Colonic mucosa (tissue), 4 donors: ENCODE measurements at regions not wholly inside any gene's neighbourhood (a gene's known extent, or its start where the extent isn't known, plus 50 kb on each side); places are given as distances from the start of the nearest gene placed in this dataset.

Experiments
- DNase-seq: peaks from one replicate; pipeline ENCODE4 v3.0.0-alpha.2; 2020
- H3K27ac ChIP-seq: fragments of 200-600 bp; one replicate; pipeline ENCODE4 v1.8.0; 2021
- H3K27me3 ChIP-seq: fragments of 200-600 bp; one replicate; pipeline ENCODE4 v1.8.0; 2021
- H3K36me3 ChIP-seq: fragments of 200-600 bp; one replicate; pipeline ENCODE4 v1.8.0; 2021
- H3K4me1 ChIP-seq: fragments of 200-600 bp; one replicate; pipeline ENCODE4 v1.8.0; 2021; ENCODE audit warnings: mild to moderate bottlenecking
- H3K4me3 ChIP-seq: fragments of 200-600 bp; one replicate; pipeline ENCODE4 v1.8.0; 2021
- H3K9ac ChIP-seq, 2 donors: one replicate each; pipeline ENCODE4 v1.7.0; 2013; ENCODE audit warnings: control low read depth in 2 of 2, low read depth in 2 of 2, low read length in 2 of 2
- H3K9me3 ChIP-seq: fragments of 200-600 bp; one replicate; pipeline ENCODE4 v1.8.0; 2021
- CTCF ChIP-seq: fragments of 200-600 bp; IDR thresholded peaks from one replicate; pipeline ENCODE4 v1.8.0; 2022; ENCODE audit warnings: antibody characterized with exemption, mild to moderate bottlenecking
- intact Hi-C: fragments of 100-400 bp; cut with DNase I; formaldehyde crosslinking; loops from one replicate; pipeline ENCODE4 v1.14.1; 2022
- donor health status: healthy.
- donor health status: DM: no; HTN: no; CAD: no.
- donor health status: DM: no; HTN: no; CAD: no.

GRCh38 chr18:61706276-61706915 is 186.4 kb downstream of the RNF152 start:
- Histone ChIP-seq H3K4me1 (no peaks in the 10 kb centered on the region), H3K9ac (no peak overlapping the region), H3K27ac (no peak overlapping the region), H3K36me3 (no peaks in the 10 kb centered on the region), H3K27me3 (no peaks in the 10 kb centered on the region), H3K9me3 (no peaks in the 10 kb centered on the region), H3K4me3 (no peak overlapping the region)
- TF ChIP-seq CTCF = no peak
- no peak for DNase-seq
- intact Hi-C loops = no loop called here

- Histone ChIP-seq H3K4me1 (no peaks in the 10 kb centered on the region), H3K27me3 (no peaks in the 10 kb centered on the region), H3K27ac (no peak overlapping the region), H3K9me3 (no peaks in the 10 kb centered on the region), H3K36me3 (no peaks in the 10 kb centered on the region), H3K9ac (no peak overlapping the region), H3K4me3 (no peak overlapping the region)
- no peak for DNase-seq
- intact Hi-C loops = no loop called here
- TF ChIP-seq CTCF = no peak
These were observed 189.3 kb downstream of the RNF152 start for GRCh38 chr18:61703508-61703907.

- TF ChIP-seq CTCF = no peak
- no peak for DNase-seq
- H3K36me3 ChIP-seq = no peaks in the 10 kb centered on the region
- H3K9ac ChIP-seq = no peak overlapping the region
- H3K27ac ChIP-seq = no peak overlapping the region
- no peaks in the 10 kb centered on the region for H3K4me1 ChIP-seq
- intact Hi-C loops = no loop called here
- no peaks in the 10 kb centered on the region for H3K9me3 ChIP-seq
- no peak overlapping the region for H3K4me3 ChIP-seq
- H3K27me3 ChIP-seq = no peaks in the 10 kb centered on the region
These were observed 190.8 kb downstream of the RNF152 start for GRCh38 chr18:61702007-61702406.

GRCh38 chr18:61699397-61700110 is 193.3 kb downstream of the RNF152 start:
- Histone ChIP-seq H3K4me1 (no peaks in the 10 kb centered on the region), H3K9me3 (no peaks in the 10 kb centered on the region), H3K27ac (no peak overlapping the region), H3K9ac (no peak overlapping the region), H3K36me3 (no peaks in the 10 kb centered on the region), H3K27me3 (no peaks in the 10 kb centered on the region), H3K4me3 (no peak overlapping the region)
- DNase-seq = no peak
- intact Hi-C loops = no loop called here
- TF ChIP-seq CTCF = no peak

GRCh38 chr18:61697306-61697909 is 195.4 kb downstream of the RNF152 start:
- intact Hi-C loops = no loop called here
- Histone ChIP-seq H3K4me1 (no peaks in the 10 kb centered on the region), H3K36me3 (no peaks in the 10 kb centered on the region), H3K27ac (no peak overlapping the region), H3K9me3 (no peaks in the 10 kb centered on the region), H3K9ac (no peak overlapping the region), H3K4me3 (no peak overlapping the region), H3K27me3 (no peaks in the 10 kb centered on the region)
- no peak for DNase-seq
- no peak for TF ChIP-seq CTCF
